ENCODE measurements at regions not wholly inside any gene's neighbourhood (a gene's known extent, or its start where the extent isn't known, plus 50 kb on each side); places are given as distances from the start of the nearest gene placed in this dataset.

DNA sequence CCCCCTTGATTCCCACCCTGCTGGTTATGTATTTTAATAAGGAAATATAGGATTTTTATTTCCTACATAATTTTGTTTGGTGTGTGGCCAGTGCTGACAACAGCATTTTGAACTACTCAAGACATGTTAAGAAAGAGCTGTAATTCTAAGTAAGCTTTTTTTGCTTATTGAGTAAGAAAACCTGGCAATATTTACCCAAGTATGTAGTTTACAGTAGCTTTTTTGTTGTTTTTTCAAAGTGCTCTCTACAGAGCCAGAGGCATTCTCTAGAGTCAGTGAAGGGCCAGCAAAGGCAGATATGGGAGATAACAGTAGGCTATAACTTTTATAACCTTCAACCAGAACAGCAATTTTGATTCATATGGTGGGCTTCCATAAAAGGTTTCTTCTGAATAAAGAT lies 63.2 kb upstream of the TMEM168 start:
- TF ChIP-seq, protein P1, sequence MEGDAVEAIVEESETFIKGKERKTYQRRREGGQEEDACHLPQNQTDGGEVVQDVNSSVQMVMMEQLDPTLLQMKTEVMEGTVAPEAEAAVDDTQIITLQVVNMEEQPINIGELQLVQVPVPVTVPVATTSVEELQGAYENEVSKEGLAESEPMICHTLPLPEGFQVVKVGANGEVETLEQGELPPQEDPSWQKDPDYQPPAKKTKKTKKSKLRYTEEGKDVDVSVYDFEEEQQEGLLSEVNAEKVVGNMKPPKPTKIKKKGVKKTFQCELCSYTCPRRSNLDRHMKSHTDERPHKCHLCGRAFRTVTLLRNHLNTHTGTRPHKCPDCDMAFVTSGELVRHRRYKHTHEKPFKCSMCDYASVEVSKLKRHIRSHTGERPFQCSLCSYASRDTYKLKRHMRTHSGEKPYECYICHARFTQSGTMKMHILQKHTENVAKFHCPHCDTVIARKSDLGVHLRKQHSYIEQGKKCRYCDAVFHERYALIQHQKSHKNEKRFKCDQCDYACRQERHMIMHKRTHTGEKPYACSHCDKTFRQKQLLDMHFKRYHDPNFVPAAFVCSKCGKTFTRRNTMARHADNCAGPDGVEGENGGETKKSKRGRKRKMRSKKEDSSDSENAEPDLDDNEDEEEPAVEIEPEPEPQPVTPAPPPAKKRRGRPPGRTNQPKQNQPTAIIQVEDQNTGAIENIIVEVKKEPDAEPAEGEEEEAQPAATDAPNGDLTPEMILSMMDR (IDR thresholded peaks at IDR 0.05; ENCODE audit: low read length) = no peak
- TF ChIP-seq EZH2 (IDR thresholded peaks at IDR 0.05; ENCODE audit: borderline replicate concordance, low read length) = no peak

Data from OCI-LY1 (cell line).